Mucosa of descending colon (tissue), 3 donors: ENCODE measurements at regions not wholly inside any gene's neighbourhood (a gene's known extent, or its start where the extent isn't known, plus 50 kb on each side); places are given as distances from the start of the nearest gene placed in this dataset.

Experiments used
- ATAC-seq: fragments of 200-7000 bp; cut with Tn5 transposase; one replicate; pipeline ENCODE4 v1.9.1; 2020; ENCODE audit warnings: mild to moderate bottlenecking, moderate library complexity
- DNase-seq, 3 donors: peaks; one replicate each; pipeline ENCODE4 v3.0.0-alpha.2; 2020
- H3K36me3 ChIP-seq: fragments of 200-600 bp; one replicate; pipeline ENCODE4 v1.8.0; 2021; ENCODE audit warnings: low read depth, mild to moderate bottlenecking
- H3K4me1 ChIP-seq: fragments of 200-600 bp; one replicate; pipeline ENCODE4 v1.8.0; 2021; ENCODE audit warnings: low read depth, mild to moderate bottlenecking
- H3K4me3 ChIP-seq: fragments of 200-600 bp; one replicate; pipeline ENCODE4 v1.8.0; 2021; ENCODE audit warnings: mild to moderate bottlenecking
- H3K9me3 ChIP-seq: fragments of 200-600 bp; one replicate; pipeline ENCODE4 v1.8.0; 2021; ENCODE audit warnings: mild to moderate bottlenecking
- intact Hi-C, 2 donors: fragments of 100-400 bp; cut with DNase I in 1 of 2; cut with micrococcal nuclease in 1 of 2; formaldehyde crosslinking; loops; one replicate each; pipeline versions ENCODE4 v1.11.0 to v1.11.1; 2022; cut with DNase I, micrococcal nuclease
- TF ChIP-seq, protein P1 (sequence below): fragments of 200-600 bp; IDR thresholded peaks from one replicate; pipeline ENCODE4 v1.8.0; 2022; ENCODE audit warnings: antibody characterized with exemption, mild to moderate bottlenecking
- donor health status: DM: no; HTN: no; CAD: no; lungs with moderate emphysema.
- donor health status: DM: no; HTN: no; CAD: no.
- donor health status: DM: no; HTN: yes; CAD: no.

DNA sequence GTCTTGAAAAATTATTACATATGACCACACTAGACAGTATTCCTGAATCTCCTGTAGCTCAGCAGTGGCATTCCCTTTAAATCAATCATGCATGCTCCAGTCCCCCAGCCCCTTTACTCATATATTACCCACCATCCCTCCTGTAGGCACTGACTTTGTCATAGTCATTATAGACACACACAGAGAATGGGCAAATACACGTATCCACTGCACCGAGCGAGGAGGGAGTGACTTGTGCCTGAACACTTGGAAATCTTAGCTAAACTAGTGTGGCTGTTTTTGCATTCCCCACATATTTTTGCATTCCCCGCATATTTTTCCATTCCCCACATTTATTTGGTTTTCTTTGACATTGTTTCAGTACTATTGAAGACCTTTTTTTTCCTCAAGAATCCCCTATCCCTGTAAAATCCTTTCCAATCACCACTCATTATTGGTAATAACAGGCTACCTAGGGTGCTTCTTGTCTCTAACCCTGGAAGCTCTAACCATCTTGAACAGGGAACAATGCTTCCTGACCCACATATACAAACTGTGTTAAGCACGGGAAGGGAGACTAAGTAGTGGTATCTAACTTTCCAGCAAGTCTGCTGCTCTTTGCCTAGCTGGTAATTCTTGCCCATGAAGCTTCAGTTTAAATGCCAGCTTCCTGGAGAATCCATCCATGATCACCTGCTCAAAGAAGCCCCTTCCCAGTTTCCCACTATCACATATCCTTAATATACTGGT is 534.4 kb upstream of the CAMK1G start:
- Histone ChIP-seq H3K9me3 (no peaks in the 10 kb centered on the region), H3K4me3 (no peak overlapping the region), H3K4me1 (peaks cover 7% of the 10 kb centered on the region), H3K36me3 (no peaks in the 10 kb centered on the region)
- ATAC-seq: no peak
- TF ChIP-seq, protein P1, sequence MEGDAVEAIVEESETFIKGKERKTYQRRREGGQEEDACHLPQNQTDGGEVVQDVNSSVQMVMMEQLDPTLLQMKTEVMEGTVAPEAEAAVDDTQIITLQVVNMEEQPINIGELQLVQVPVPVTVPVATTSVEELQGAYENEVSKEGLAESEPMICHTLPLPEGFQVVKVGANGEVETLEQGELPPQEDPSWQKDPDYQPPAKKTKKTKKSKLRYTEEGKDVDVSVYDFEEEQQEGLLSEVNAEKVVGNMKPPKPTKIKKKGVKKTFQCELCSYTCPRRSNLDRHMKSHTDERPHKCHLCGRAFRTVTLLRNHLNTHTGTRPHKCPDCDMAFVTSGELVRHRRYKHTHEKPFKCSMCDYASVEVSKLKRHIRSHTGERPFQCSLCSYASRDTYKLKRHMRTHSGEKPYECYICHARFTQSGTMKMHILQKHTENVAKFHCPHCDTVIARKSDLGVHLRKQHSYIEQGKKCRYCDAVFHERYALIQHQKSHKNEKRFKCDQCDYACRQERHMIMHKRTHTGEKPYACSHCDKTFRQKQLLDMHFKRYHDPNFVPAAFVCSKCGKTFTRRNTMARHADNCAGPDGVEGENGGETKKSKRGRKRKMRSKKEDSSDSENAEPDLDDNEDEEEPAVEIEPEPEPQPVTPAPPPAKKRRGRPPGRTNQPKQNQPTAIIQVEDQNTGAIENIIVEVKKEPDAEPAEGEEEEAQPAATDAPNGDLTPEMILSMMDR: no peak
- intact Hi-C loops: no loop called here
- no peak for DNase-seq

DNA sequence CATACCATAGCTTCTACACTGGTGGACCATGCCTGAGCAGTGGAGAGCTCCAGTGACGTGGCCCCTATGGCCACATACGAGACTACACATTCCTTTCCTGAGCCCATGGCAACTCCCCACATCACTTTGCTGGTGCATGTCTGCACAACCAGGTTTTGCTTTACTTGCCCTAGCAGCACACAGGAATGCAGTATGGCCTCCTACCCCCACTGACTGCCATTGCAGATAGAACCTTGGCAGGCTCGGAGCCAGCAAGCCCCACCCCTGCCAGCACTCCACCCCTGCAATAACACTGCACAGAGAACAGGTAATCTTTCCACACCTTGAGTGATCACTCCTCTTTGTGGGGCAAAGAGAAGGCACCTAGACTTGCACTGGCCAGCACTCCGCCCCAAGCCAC is 531.9 kb upstream of the CAMK1G start:
- Histone ChIP-seq H3K36me3 (no peaks in the 10 kb centered on the region), H3K4me3 (no peak overlapping the region), H3K9me3 (peaks cover 4% of the 10 kb centered on the region), H3K4me1 (peaks cover 7% of the 10 kb centered on the region)
- peak; percentile 51 to 77 (median 69) for DNase-seq
- intact Hi-C loops: no loop called here
- TF ChIP-seq, protein P1: no peak
- peak; percentile 97 for ATAC-seq

DNA sequence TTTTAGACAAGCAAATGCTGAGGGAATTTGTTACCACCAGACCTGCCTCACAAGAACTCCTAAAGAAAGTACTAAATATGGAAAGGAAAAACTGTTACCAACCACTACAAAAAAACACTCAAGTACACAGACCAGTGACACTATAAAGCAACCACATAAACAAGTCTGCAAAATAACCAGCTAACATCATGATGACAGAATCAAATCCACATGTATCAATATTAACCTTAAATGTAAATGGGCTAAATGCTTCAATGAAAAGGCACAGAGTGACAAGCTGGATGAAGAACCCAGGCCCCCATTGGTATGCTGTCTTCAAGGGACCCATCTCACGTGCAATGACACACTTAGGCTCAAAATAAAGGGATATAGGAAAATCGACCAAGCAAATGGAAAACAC is 529.9 kb upstream of the CAMK1G start:
- TF ChIP-seq, protein P1: no peak
- H3K4me1 ChIP-seq: peaks cover 7% of the 10 kb centered on the region
- H3K36me3 ChIP-seq: no peaks in the 10 kb centered on the region
- intact Hi-C loops: no loop called here
- peaks cover 4% of the 10 kb centered on the region for H3K9me3 ChIP-seq
- no peak for ATAC-seq
- no peak for DNase-seq
- H3K4me3 ChIP-seq: no peak overlapping the region

DNA sequence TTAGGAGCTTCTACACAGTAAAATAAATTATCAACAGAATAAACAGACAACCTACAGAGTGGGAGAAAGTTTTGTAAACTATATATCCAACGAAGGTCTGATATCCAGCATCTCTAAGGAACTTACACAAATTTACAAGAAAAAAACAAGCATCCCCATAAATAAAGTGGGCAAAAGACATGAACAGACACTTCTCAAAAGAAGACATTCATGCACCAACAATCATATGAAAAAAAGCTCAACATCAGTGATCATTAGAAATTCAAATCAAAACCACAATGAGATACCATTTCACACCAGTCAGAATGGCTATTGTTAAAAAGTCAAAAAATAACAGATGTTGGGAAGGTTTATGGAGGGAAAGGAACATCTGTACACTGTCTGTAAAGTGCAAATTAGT is 526.4 kb upstream of the CAMK1G start:
- ATAC-seq (no peak), DNase-seq (no peak)
- no peaks in the 10 kb centered on the region for H3K36me3 ChIP-seq
- intact Hi-C loops: no loop called here
- TF ChIP-seq, protein P1: no peak
- no peaks in the 10 kb centered on the region for H3K4me1 ChIP-seq
- H3K4me3 ChIP-seq: no peak overlapping the region
- peaks cover 4% of the 10 kb centered on the region for H3K9me3 ChIP-seq

DNA sequence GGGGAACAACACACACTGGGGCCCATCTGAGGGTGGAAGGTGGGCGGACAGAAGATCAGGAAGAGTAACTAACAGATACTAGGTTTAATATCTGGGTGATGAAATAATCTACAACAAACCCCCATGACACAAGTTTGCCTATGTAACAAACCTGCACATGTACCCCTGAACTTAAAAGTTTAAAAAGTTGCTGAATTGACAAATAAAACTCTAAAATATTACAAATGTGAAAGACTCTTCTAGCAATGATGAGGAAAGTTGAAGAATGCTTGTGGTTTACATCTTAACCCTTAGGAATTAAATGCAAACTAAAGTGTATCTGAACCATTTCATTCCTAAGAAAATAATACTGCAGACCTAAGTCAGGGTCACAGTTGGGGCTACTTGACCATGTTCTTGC is 525.6 kb upstream of the CAMK1G start:
- DNase-seq: no peak
- Histone ChIP-seq H3K4me1 (no peaks in the 10 kb centered on the region), H3K9me3 (peaks cover 4% of the 10 kb centered on the region), H3K4me3 (no peak overlapping the region), H3K36me3 (no peaks in the 10 kb centered on the region)
- TF ChIP-seq, protein P1: no peak
- intact Hi-C loops: no loop called here
- no peak for ATAC-seq

DNA sequence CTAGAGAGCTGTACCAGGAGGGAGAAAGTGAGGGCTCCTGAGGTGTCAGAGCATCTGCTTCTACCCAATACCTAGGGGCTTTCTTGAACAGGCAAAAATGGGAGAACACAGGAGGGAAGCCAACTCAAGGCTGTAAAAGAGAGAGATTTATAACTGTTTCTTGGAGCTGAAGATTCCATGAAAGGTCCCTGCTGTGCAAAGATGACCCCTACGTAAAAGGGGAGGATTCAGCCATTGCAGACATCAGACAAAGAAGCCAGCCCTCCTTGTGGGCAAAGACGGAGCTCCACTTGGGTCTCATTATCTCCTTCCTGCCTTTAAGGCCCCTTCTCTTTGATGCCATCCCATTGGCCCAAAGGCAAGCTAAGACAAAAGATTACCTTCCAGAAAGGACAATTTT is 524.1 kb upstream of the CAMK1G start:
- no peak for ATAC-seq
- Histone ChIP-seq H3K36me3 (no peaks in the 10 kb centered on the region), H3K9me3 (peaks cover 4% of the 10 kb centered on the region), H3K4me3 (no peak overlapping the region), H3K4me1 (no peaks in the 10 kb centered on the region)
- intact Hi-C loops: no loop called here
- DNase-seq: no peak
- TF ChIP-seq, protein P1: no peak
